GM12865 (cell line): ENCODE measurements at regions not wholly inside any gene's neighbourhood (a gene's known extent, or its start where the extent isn't known, plus 50 kb on each side); places are given as distances from the start of the nearest gene placed in this dataset.

Source experiments
- DNase-seq: peaks from one replicate; pipeline ENCODE4 v3.0.0; 2010; ENCODE audit warnings: low read depth
- H3K4me3 ChIP-seq: 2 replicates; pipeline ENCODE4 v1.5.1; 2011; ENCODE audit warnings: mild to moderate bottlenecking, low read depth, low read length, control low read depth
- CTCF ChIP-seq: IDR thresholded peaks from 2 replicates; pipeline ENCODE4 v1.5.1; 2011; ENCODE audit warnings: low read length, control low read depth, low read depth, inconsistent platforms; ENCODE audit not compliant: insufficient read depth; ENCODE audit errors: missing control alignments

GRCh38 chr11:80194016-80194415 lies 753.2 kb upstream of the TENM4 start:
- DNase-seq, result no peak
- no peak for TF ChIP-seq CTCF
- no peak overlapping the region for H3K4me3 ChIP-seq

- TF ChIP-seq CTCF, result no peak
- DNase-seq, result no peak
- H3K4me3 ChIP-seq, result no peak overlapping the region
Measured at GRCh38 chr11:80188076-80188627, 747.3 kb upstream of the TENM4 start.

GRCh38 chr11:80186692-80187091 lies 745.9 kb upstream of the TENM4 start:
- no peak for TF ChIP-seq CTCF
- no peak overlapping the region for H3K4me3 ChIP-seq
- no peak for DNase-seq

- no peak overlapping the region for H3K4me3 ChIP-seq
- TF ChIP-seq CTCF, result no peak
- DNase-seq, result no peak
Measured at GRCh38 chr11:80182901-80183300, 742.1 kb upstream of the TENM4 start.

- no peak for TF ChIP-seq CTCF
- DNase-seq, result no peak
- no peak overlapping the region for H3K4me3 ChIP-seq
Measured at GRCh38 chr11:80173371-80174136, 732.7 kb upstream of the TENM4 start.

GRCh38 chr11:80168796-80169195 lies 728.0 kb upstream of the TENM4 start:
- TF ChIP-seq CTCF, result no peak
- DNase-seq, result no peak
- H3K4me3 ChIP-seq, result no peak overlapping the region

- DNase-seq, result no peak
- H3K4me3 ChIP-seq, result no peak overlapping the region
- TF ChIP-seq CTCF, result no peak
Measured at GRCh38 chr11:80167766-80168165, 726.9 kb upstream of the TENM4 start.
